NCI-H1105 (cell line): ENCODE measurements at regions not wholly inside any gene's neighbourhood (a gene's known extent, or its start where the extent isn't known, plus 50 kb on each side); places are given as distances from the start of the nearest gene placed in this dataset.
"Not testable (repeated sequence)": the region's sequence is repeated elsewhere in the genome, so short reads cannot be mapped to it uniquely, and the experiment has no call there.

Experiments
- DNase-seq: peaks from one replicate; lab custom pipeline; 2025; lab: John Stamatoyannopoulos, UW

GRCh38 chr5:17978954-17979353 lies 344.7 kb downstream of the TAF11L14 start:
- no peak for DNase-seq

- DNase-seq = not testable (repeated sequence)
Observed at GRCh38 chr5:17982626-17983025, 348.4 kb downstream of the TAF11L14 start.

- DNase-seq = no peak
Observed at GRCh38 chr5:17989036-17989435, 354.8 kb downstream of the TAF11L14 start.

- no peak for DNase-seq
Observed at GRCh38 chr5:17989567-17990563, 355.6 kb downstream of the TAF11L14 start.

GRCh38 chr5:17991775-17992174 lies 357.5 kb downstream of the TAF11L14 start:
- no peak for DNase-seq

GRCh38 chr5:17992291-17992690 lies 358.0 kb downstream of the TAF11L14 start:
- DNase-seq = no peak

GRCh38 chr5:17995997-17996396 lies 361.7 kb downstream of the TAF11L14 start:
- DNase-seq = no peak

- no peak for DNase-seq
Observed at GRCh38 chr5:17999858-18000257, 365.6 kb downstream of the TAF11L14 start.

GRCh38 chr5:18000744-18001143 lies 366.5 kb downstream of the TAF11L14 start:
- DNase-seq = no peak

GRCh38 chr5:18003312-18003711 lies 369.1 kb downstream of the TAF11L14 start:
- no peak for DNase-seq

- DNase-seq = no peak
Observed at GRCh38 chr5:18003784-18004183, 369.5 kb downstream of the TAF11L14 start.

GRCh38 chr5:18006235-18006634 lies 372.0 kb downstream of the TAF11L14 start:
- not testable (repeated sequence) for DNase-seq

- DNase-seq = no peak
Observed at GRCh38 chr5:18008940-18009339, 374.7 kb downstream of the TAF11L14 start.

GRCh38 chr5:18010053-18010452 lies 375.8 kb downstream of the TAF11L14 start:
- no peak for DNase-seq

- no peak for DNase-seq
Observed at GRCh38 chr5:18018472-18018871, 384.2 kb downstream of the TAF11L14 start.

GRCh38 chr5:18023275-18023674 lies 389.0 kb downstream of the TAF11L14 start:
- DNase-seq = no peak

GRCh38 chr5:18023986-18024385 lies 389.7 kb downstream of the TAF11L14 start:
- no peak for DNase-seq

- no peak for DNase-seq
Observed at GRCh38 chr5:18024542-18024941, 390.3 kb downstream of the TAF11L14 start.

GRCh38 chr5:18027241-18027867 lies 393.1 kb downstream of the TAF11L14 start:
- no peak for DNase-seq

GRCh38 chr5:18028036-18028435 lies 393.8 kb downstream of the TAF11L14 start:
- DNase-seq = no peak

GRCh38 chr5:18032744-18033143 lies 398.5 kb downstream of the TAF11L14 start:
- DNase-seq = no peak

GRCh38 chr5:18036531-18036930 lies 402.3 kb downstream of the TAF11L14 start:
- no peak for DNase-seq

- DNase-seq = no peak
Observed at GRCh38 chr5:18037718-18038117, 403.5 kb downstream of the TAF11L14 start.
